ENCODE measurements at regions not wholly inside any gene's neighbourhood (a gene's known extent, or its start where the extent isn't known, plus 50 kb on each side); places are given as distances from the start of the nearest gene placed in this dataset.

GRCh38 chr6:87938287-87938686 lies 109.4 kb upstream of the SPACA1 start (continued):
- TF ChIP-seq ZNF749 (CRISPR knock-in tag; IDR thresholded peaks at IDR 0.05; ENCODE audit: borderline replicate concordance): no peak
- TF ChIP-seq BRCA1 (CRISPR knock-in tag; IDR thresholded peaks at IDR 0.05): no peak
- no peak for TF ChIP-seq ZNF687 (CRISPR knock-in tag; IDR thresholded peaks at IDR 0.05)
- TF ChIP-seq E2F5 (CRISPR knock-in tag; conservative IDR thresholded peaks at IDR 0.05): no peak
- no peak for TF ChIP-seq ARNTL (CRISPR knock-in tag; IDR thresholded peaks at IDR 0.05)
- TF ChIP-seq SP4 (CRISPR knock-in tag; IDR thresholded peaks at IDR 0.05): no peak
- no peak for TF ChIP-seq MTERF4 (CRISPR knock-in tag; IDR thresholded peaks at IDR 0.05)
- TF ChIP-seq MYPOP (CRISPR knock-in tag; IDR thresholded peaks at IDR 0.05): no peak
- no peak for TF ChIP-seq GATAD1 (CRISPR knock-in tag; IDR thresholded peaks at IDR 0.05)
